ENCODE measurements at regions not wholly inside any gene's neighbourhood (a gene's known extent, or its start where the extent isn't known, plus 50 kb on each side); places are given as distances from the start of the nearest gene placed in this dataset.

GRCh38 chr2:16069663-16069932 lies 129.2 kb downstream of the MYCN start:
- TF ChIP-seq CTCF (IDR thresholded peaks at IDR 0.05): no peak
- TF ChIP-seq EP300 (IDR thresholded peaks at IDR 0.05): no peak
- TF ChIP-seq POLR2A (IDR thresholded peaks at IDR 0.05): no peak
- TF ChIP-seq POLR2AphosphoS5 (IDR thresholded peaks at IDR 0.05): no peak
